ENCODE measurements at regions not wholly inside any gene's neighbourhood (a gene's known extent, or its start where the extent isn't known, plus 50 kb on each side); places are given as distances from the start of the nearest gene placed in this dataset.

GRCh38 chr12:127473766-127474165 is 793.2 kb upstream of the TMEM132C start:
- H3K9me3 Mint-ChIP-seq = peaks cover 0 to 8% of the 10 kb centered on the region in 2 experiments; a peak in 3 of 5 replicates

More at GRCh38 chr12:127473766-127474165, 793.2 kb upstream of the TMEM132C start:
- H3K9me3 ChIP-seq (ENCODE audit: control insufficient read depth, low read depth, low read length) = no peaks in the 10 kb centered on the region
- H3K4me2 ChIP-seq (ENCODE audit: insufficient read depth, insufficient read length, low read length) = no peak overlapping the region
- Mint-ChIP-seq H3K27ac (no peak overlapping the region), H3K27me3 (ENCODE audit: low read depth) (no peaks in the 10 kb centered on the region), H3K36me3 (ENCODE audit: insufficient read depth in 1 of 3, low read depth in 3 of 3) (0 out of 7 replicates have a peak, but pooled peaks cover 0 to 2% (median 0%) of the 10 kb centered on the region in 3 experiments), H3K4me1 (no peaks in the 10 kb centered on the region), H3K4me3 (no peak overlapping the region)
- no peak overlapping the region for H4K8ac ChIP-seq (replicated peaks; ENCODE audit: insufficient read length, low read depth, low read length)
- no peak overlapping the region for H2BK12ac ChIP-seq (ENCODE audit: insufficient read length, low read depth, low read length)
- no peak overlapping the region for H3K4ac ChIP-seq (ENCODE audit: low read depth, low read length)
- H3K27me3 ChIP-seq (ENCODE audit: insufficient read depth, low read length) = no peaks in the 10 kb centered on the region
- H2AFZ ChIP-seq (ENCODE audit: low read length) = no peak overlapping the region
- H3K79me1 ChIP-seq (ENCODE audit: insufficient read depth, low read depth, low read length, poor library complexity, severe bottlenecking) = no peaks in the 10 kb centered on the region
- H3K27ac ChIP-seq (ENCODE audit: insufficient read length, low read depth, low read length) = no peak overlapping the region
- no peak overlapping the region for H3T11ph ChIP-seq (ENCODE audit: low read length)
- no peak overlapping the region for H2BK15ac ChIP-seq (ENCODE audit: low read depth, low read length)
- H3K18ac ChIP-seq (ENCODE audit: insufficient read length, low read depth, low read length) = no peak overlapping the region
- H2BK120ac ChIP-seq (ENCODE audit: low read depth, low read length, poor library complexity, severe bottlenecking) = no peak overlapping the region
- no peak overlapping the region for H2BK5ac ChIP-seq (ENCODE audit: insufficient read length, low read length)
- no peaks in the 10 kb centered on the region for H3K23me2 ChIP-seq (ENCODE audit: insufficient read length, low read depth, low read length, poor library complexity, severe bottlenecking)
- H3K56ac ChIP-seq (ENCODE audit: insufficient read length, low read depth, low read length) = no peak overlapping the region
- H2BK20ac ChIP-seq (ENCODE audit: low read depth, low read length, poor library complexity, severe bottlenecking) = no peak overlapping the region
- TF ChIP-seq CTCF (conservative IDR thresholded peaks at IDR 0.05) = no peak
- H4K20me1 ChIP-seq (ENCODE audit: control insufficient read depth, insufficient read depth, insufficient read length) = no peaks in the 10 kb centered on the region
- no peak overlapping the region for H3K9ac ChIP-seq (ENCODE audit: extremely low read depth, insufficient read length, low read length)
- H2AK5ac ChIP-seq (ENCODE audit: insufficient read length, low read length) = no peak overlapping the region
- no peaks in the 10 kb centered on the region for H3K79me2 ChIP-seq (ENCODE audit: insufficient read depth, low read length)
- H4K5ac ChIP-seq (ENCODE audit: insufficient read length, low read depth, low read length) = no peak overlapping the region
- no peaks in the 10 kb centered on the region for H3K4me1 ChIP-seq (ENCODE audit: insufficient read depth, low read length)
- no peak overlapping the region for H4K91ac ChIP-seq (ENCODE audit: insufficient read length, low read depth, low read length)
- DNase-seq = no peak
- no CpG with 5 or more reads among the region's 6 CpGs for WGBS (ENCODE audit: extremely low coverage, insufficient read length, low lambda C conversion rate)
- H3K23ac ChIP-seq (ENCODE audit: insufficient read length, low read depth, low read length) = no peak overlapping the region
- H3K14ac ChIP-seq (ENCODE audit: insufficient read depth, low read length) = no peak overlapping the region

All from H9 (cell line).